ENCODE measurements at regions not wholly inside any gene's neighbourhood (a gene's known extent, or its start where the extent isn't known, plus 50 kb on each side); places are given as distances from the start of the nearest gene placed in this dataset.

- ATAC-seq = no peak
- no peaks in the 10 kb centered on the region for H3K9me3 ChIP-seq
- no peak for DNase-seq
- peaks cover 4% of the 10 kb centered on the region for H3K4me1 ChIP-seq (ENCODE audit: low read depth)
- TF ChIP-seq CTCF (IDR thresholded peaks at IDR 0.05) = no peak
- intact Hi-C loops (cut with DNase I, micrococcal nuclease) = no loop called here
- no peaks in the 10 kb centered on the region for H3K36me3 ChIP-seq (ENCODE audit: low read depth)
- no peak overlapping the region for H3K4me3 ChIP-seq
Observed at GRCh38 chr12:95412482-95413311, 61.3 kb upstream of the METAP2 start.

- ATAC-seq = no peak
- no peak overlapping the region for H3K4me3 ChIP-seq
- intact Hi-C loops (cut with DNase I, micrococcal nuclease) = no loop called here
- H3K36me3 ChIP-seq (ENCODE audit: low read depth) = no peaks in the 10 kb centered on the region
- H3K4me1 ChIP-seq (ENCODE audit: low read depth) = peaks cover 4% of the 10 kb centered on the region
- no peak for DNase-seq
- H3K9me3 ChIP-seq = no peaks in the 10 kb centered on the region
- no peak for TF ChIP-seq CTCF (IDR thresholded peaks at IDR 0.05)
Observed at GRCh38 chr12:95413576-95413975, 60.4 kb upstream of the METAP2 start.

- Histone ChIP-seq H3K4me1 (ENCODE audit: low read depth) (peaks cover 4% of the 10 kb centered on the region), H3K9me3 (no peaks in the 10 kb centered on the region), H3K36me3 (ENCODE audit: low read depth) (no peaks in the 10 kb centered on the region), H3K4me3 (no peak overlapping the region)
- intact Hi-C loops (cut with DNase I, micrococcal nuclease) = no loop called here
- no peak for TF ChIP-seq CTCF (IDR thresholded peaks at IDR 0.05)
- no peak for DNase-seq
- no peak for ATAC-seq
Observed at GRCh38 chr12:95415451-95415850, 58.5 kb upstream of the METAP2 start.

GRCh38 chr12:95416111-95416636 is 57.8 kb upstream of the METAP2 start:
- no peak for TF ChIP-seq CTCF (IDR thresholded peaks at IDR 0.05)
- no peak for DNase-seq
- no peak overlapping the region for H3K4me3 ChIP-seq
- ATAC-seq = no peak
- H3K36me3 ChIP-seq (ENCODE audit: low read depth) = no peaks in the 10 kb centered on the region
- intact Hi-C loops (cut with DNase I, micrococcal nuclease) = no loop called here
- no peaks in the 10 kb centered on the region for H3K9me3 ChIP-seq
- H3K4me1 ChIP-seq (ENCODE audit: low read depth) = peaks cover 4% of the 10 kb centered on the region

GRCh38 chr12:95417372-95417771 is 56.6 kb upstream of the METAP2 start:
- Histone ChIP-seq H3K4me3 (no peak overlapping the region), H3K4me1 (ENCODE audit: low read depth) (peaks cover 4% of the 10 kb centered on the region), H3K36me3 (ENCODE audit: low read depth) (no peaks in the 10 kb centered on the region), H3K9me3 (no peaks in the 10 kb centered on the region)
- intact Hi-C loops (cut with DNase I, micrococcal nuclease) = no loop called here
- TF ChIP-seq CTCF (IDR thresholded peaks at IDR 0.05) = no peak
- DNase-seq = no peak
- ATAC-seq = no peak

Measured in mucosa of descending colon (tissue), 3 donors.